Thyroid gland (tissue), 4 donors: ENCODE measurements at regions not wholly inside any gene's neighbourhood (a gene's known extent, or its start where the extent isn't known, plus 50 kb on each side); places are given as distances from the start of the nearest gene placed in this dataset.

Experiments used
- DNase-seq, 2 donors: peaks; one replicate each; pipeline ENCODE4 v3.0.0-alpha.2; 2019
- H3K27ac ChIP-seq, 3 donors: fragments of 200-600 bp; sonication (generic); 1 replicate in 2 of 3; 2 replicates in 1 of 3; pipeline ENCODE4 v1.5.1; 2016 to 2019; ENCODE audit warnings: mild to moderate bottlenecking in 1 of 3, moderate library complexity in 1 of 3
- H3K27me3 ChIP-seq: fragments of 200-600 bp; sonication (generic); one replicate; pipeline ENCODE4 v1.5.1; 2019
- H3K36me3 ChIP-seq, 2 donors: fragments of 200-600 bp; sonication (generic); one replicate each; pipeline ENCODE4 v1.5.1; 2016 to 2019
- H3K4me1 ChIP-seq, 2 donors: fragments of 200-600 bp; sonication (generic); one replicate each; pipeline ENCODE4 v1.5.1; 2017 to 2019
- H3K4me3 ChIP-seq, 3 donors: fragments of 200-600 bp; sonication (generic); replicated peaks in 1 of 3; 1 replicate in 2 of 3; 2 replicates in 1 of 3; pipeline ENCODE4 v1.5.1; 2016; ENCODE audit warnings: mild to moderate bottlenecking in 1 of 3
- H3K9me3 ChIP-seq: fragments of 200-600 bp; sonication (generic); one replicate; pipeline ENCODE4 v1.5.1; 2017
- POLR2A ChIP-seq, 2 donors: fragments of 450-650 bp; IDR thresholded peaks; one replicate each; pipeline ENCODE4 v1.6.1; 2017; ENCODE audit warnings: antibody characterized with exemption in 2 of 2, mild to moderate bottlenecking in 2 of 2, moderate library complexity in 1 of 2
- WGBS, 2 donors: methylation state at CpG; one replicate each; pipeline ENCODE4 v1.1.5; 2017; 5-methylcytosine and 5-hydroxymethylcytosine counted together
- intact Hi-C: fragments of 100-400 bp; cut with DNase I; formaldehyde crosslinking; loops from one replicate; pipeline ENCODE4 v1.15.1; 2023
- TF ChIP-seq, protein P1 (sequence below), 6 experiments: fragments of 200-600 bp in 3 of 6; fragments of 450-650 bp in 3 of 6; sonication (generic) in 3 of 6; IDR thresholded peaks; one replicate each; pipeline ENCODE4 v1.5.1; 2016 to 2019; ENCODE audit warnings: antibody characterized with exemption in 6 of 6, mild to moderate bottlenecking in 2 of 6, inconsistent platforms in 1 of 6, moderate library complexity in 1 of 6

DNA sequence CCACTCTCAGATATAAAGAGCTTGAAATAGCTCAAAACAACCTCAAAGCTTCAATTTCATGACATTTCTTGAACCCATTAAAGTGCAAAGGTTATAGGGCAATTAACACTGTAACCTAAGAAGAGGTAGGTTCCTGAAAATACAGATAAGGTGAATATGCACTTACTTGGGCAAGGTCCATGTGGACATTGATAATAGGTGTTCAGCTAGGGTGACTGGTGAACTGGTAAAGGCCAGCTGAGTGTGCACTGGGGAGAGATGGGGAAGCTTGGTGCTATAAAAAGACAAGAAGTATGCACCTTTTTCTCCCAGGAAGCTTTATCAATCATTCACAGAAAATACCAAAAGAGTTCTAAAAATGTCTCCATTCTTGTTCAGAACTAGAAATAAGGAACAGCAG lies 418.6 kb downstream of the SLC16A7 start:
- H3K27ac ChIP-seq: no peak overlapping the region
- H3K9me3 ChIP-seq: no peaks in the 10 kb centered on the region
- no peak for TF ChIP-seq POLR2A (IDR thresholded peaks at IDR 0.05)
- TF ChIP-seq, protein P1, sequence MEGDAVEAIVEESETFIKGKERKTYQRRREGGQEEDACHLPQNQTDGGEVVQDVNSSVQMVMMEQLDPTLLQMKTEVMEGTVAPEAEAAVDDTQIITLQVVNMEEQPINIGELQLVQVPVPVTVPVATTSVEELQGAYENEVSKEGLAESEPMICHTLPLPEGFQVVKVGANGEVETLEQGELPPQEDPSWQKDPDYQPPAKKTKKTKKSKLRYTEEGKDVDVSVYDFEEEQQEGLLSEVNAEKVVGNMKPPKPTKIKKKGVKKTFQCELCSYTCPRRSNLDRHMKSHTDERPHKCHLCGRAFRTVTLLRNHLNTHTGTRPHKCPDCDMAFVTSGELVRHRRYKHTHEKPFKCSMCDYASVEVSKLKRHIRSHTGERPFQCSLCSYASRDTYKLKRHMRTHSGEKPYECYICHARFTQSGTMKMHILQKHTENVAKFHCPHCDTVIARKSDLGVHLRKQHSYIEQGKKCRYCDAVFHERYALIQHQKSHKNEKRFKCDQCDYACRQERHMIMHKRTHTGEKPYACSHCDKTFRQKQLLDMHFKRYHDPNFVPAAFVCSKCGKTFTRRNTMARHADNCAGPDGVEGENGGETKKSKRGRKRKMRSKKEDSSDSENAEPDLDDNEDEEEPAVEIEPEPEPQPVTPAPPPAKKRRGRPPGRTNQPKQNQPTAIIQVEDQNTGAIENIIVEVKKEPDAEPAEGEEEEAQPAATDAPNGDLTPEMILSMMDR (IDR thresholded peaks at IDR 0.05): no peak
- no peaks in the 10 kb centered on the region for H3K36me3 ChIP-seq
- H3K4me1 ChIP-seq: no peaks in the 10 kb centered on the region
- no peak for DNase-seq
- intact Hi-C loops: no loop called here
- no peaks in the 10 kb centered on the region for H3K27me3 ChIP-seq
- H3K4me3 ChIP-seq: no peak overlapping the region

DNA sequence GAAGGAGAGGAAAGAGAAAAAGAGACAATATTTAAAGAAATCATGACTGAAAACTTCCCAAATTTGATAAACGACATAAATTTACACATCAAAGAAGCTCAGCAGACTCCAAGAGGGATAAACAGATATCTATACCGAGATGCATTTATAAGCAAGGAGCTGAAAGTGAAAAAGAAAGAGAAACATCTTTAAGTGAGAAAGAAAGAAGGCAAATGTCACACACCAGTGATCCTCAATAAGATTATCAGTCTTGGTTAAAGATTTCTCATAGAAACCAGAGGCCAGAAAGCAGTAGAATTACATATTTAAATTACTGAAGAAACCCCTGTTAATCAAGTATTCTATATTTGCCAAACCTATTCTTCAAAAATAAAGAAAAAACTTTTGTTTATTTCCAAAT lies 424.2 kb downstream of the SLC16A7 start:
- no peaks in the 10 kb centered on the region for H3K27me3 ChIP-seq
- no peaks in the 10 kb centered on the region for H3K9me3 ChIP-seq
- no peaks in the 10 kb centered on the region for H3K4me1 ChIP-seq
- H3K36me3 ChIP-seq: no peaks in the 10 kb centered on the region
- H3K27ac ChIP-seq: no peak overlapping the region
- WGBS, 2 donors: 68 to 83% methylated on average over 2 of the region's 2 CpGs
- intact Hi-C loops: no loop called here
- no peak for TF ChIP-seq POLR2A (IDR thresholded peaks at IDR 0.05)
- TF ChIP-seq, protein P1 (IDR thresholded peaks at IDR 0.05): no peak
- no peak overlapping the region for H3K4me3 ChIP-seq
- DNase-seq: no peak

DNA sequence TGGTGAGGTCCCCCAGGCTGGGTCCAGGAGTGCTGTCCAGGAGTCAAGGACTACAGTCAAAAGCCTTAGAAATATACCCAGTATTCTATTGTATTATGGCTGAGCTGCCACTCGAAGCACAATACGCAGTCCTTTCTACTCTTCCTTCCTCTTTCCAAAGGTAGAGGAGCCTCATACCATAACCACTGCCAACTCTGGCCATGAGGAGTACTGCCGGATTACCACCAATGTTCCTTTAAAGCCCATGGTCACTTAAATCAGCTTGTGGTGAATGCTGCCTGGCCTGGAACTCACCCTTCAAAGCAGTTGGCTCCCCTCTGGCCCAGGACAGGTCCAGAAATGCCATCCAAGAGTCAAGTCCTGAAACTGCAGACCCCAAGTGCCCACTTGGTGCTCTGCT lies 425.4 kb downstream of the SLC16A7 start:
- Histone ChIP-seq H3K36me3 (no peaks in the 10 kb centered on the region), H3K27me3 (no peaks in the 10 kb centered on the region), H3K9me3 (no peaks in the 10 kb centered on the region), H3K4me3 (no peak overlapping the region), H3K27ac (no peak overlapping the region), H3K4me1 (no peaks in the 10 kb centered on the region)
- WGBS, 2 donors: 85 to 94% methylated on average over 3 of the region's 3 CpGs
- intact Hi-C loops: no loop called here
- DNase-seq: no peak
- TF ChIP-seq, protein P1 (IDR thresholded peaks at IDR 0.05): no peak
- TF ChIP-seq POLR2A (IDR thresholded peaks at IDR 0.05): no peak

DNA sequence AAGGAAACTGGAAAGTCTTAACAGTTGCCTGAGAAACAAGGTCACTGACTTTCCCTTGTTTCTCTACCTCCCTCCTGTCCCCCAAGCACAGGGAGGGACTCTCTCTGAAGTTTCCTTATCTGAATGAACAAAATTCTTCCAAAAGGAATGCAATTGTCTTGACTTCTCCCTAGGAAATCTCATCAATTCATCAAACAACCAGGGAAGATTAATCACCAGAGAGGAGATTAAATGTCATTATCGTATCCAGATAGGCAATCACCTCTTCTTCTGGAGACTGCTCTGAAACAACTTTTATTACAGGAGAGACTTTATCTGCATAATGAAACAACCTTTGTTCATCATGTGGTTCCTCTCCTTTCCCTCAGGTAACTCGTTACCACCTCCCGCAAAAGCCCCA lies 431.4 kb downstream of the SLC16A7 start:
- TF ChIP-seq, protein P1 (IDR thresholded peaks at IDR 0.05): no peak
- no peak for TF ChIP-seq POLR2A (IDR thresholded peaks at IDR 0.05)
- DNase-seq: no peak
- Histone ChIP-seq H3K4me1 (no peaks in the 10 kb centered on the region), H3K27me3 (no peaks in the 10 kb centered on the region), H3K4me3 (no peak overlapping the region), H3K9me3 (no peaks in the 10 kb centered on the region), H3K36me3 (no peaks in the 10 kb centered on the region), H3K27ac (no peak overlapping the region)
- intact Hi-C loops: no loop called here
- 69 to 74% methylated on average over 3 of the region's 3 CpGs for WGBS, 2 donors

DNA sequence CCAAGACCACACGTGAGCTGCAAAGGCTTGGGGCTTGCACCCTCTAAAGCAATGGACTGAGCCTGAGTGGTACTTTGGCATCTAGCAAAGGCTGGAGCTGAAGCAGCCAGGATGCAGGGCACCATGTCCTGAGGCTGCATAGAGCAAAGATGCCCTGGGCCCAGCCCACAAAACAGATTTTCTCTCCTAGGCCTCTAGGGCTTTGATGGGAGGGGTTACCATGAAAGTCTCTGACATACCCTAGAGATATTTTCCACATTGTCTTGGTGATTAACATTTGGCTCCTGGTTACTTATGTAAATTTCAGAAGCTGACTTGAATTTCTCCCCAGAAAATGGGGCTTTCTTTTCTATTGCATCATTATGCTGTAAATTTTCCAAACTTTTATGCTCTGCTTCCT lies 438.3 kb downstream of the SLC16A7 start:
- H3K27ac ChIP-seq: no peak overlapping the region
- no peaks in the 10 kb centered on the region for H3K4me1 ChIP-seq
- TF ChIP-seq POLR2A (IDR thresholded peaks at IDR 0.05): no peak
- TF ChIP-seq, protein P1 (IDR thresholded peaks at IDR 0.05): no peak
- H3K9me3 ChIP-seq: no peaks in the 10 kb centered on the region
- H3K27me3 ChIP-seq: no peaks in the 10 kb centered on the region
- DNase-seq: no peak
- H3K4me3 ChIP-seq: no peak overlapping the region
- intact Hi-C loops: no loop called here
- 56 to 79% methylated on average over 1 of the region's 1 CpG for WGBS, 2 donors
- H3K36me3 ChIP-seq: no peaks in the 10 kb centered on the region
